GM21381 (cell line): ENCODE measurements at regions not wholly inside any gene's neighbourhood (a gene's known extent, or its start where the extent isn't known, plus 50 kb on each side); places are given as distances from the start of the nearest gene placed in this dataset.

ENCODE experiments used
- ATAC-seq: cut with Tn5 transposase; IDR thresholded peaks from one replicate; pipeline ENCODE4 v1.9.1; 2021; ENCODE audit warnings: mild to moderate bottlenecking, moderate library complexity; ENCODE audit not compliant: unreplicated experiment

DNA sequence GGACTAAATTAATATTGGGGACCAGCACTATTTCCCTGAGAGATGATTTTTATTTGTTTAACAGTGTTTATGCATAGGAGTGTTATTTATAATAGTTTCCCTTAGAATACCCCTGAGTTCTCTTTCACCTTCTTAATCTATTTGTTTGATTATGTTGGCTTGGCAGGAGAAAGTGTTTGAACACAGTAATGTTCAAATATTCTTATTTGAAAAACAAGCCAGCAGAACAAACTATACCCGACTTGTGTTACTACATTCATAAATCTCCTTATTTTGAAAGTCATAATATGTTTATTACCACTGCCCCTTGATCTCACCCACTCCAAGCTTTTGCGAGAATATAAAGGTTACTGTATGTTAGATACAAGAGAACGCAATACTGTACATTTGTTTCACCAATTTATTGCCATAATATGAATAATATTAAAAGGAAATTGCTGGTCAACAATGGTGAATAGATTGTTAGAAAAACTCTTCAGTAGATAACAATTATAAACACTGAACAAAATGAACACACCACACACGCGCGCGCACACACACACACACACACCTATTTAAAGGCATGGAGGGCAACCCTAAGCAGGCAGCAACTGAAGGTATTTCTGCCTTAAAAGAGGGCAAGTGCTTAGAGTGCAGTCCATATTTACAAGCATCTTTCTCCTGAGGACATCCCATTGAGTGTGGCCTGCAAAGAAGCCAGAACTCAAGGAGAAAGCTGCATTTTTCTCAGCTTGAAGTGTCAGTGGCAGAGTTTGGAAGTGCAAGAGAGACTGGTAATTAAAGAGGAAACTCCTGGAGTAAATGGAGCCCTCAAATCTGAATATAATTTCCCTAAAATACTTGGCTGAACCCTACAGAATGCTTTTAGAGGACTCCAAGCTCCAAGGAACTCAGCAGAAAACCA, 279.4 kb upstream of the MAN1A1 start:
- no peak for ATAC-seq

DNA sequence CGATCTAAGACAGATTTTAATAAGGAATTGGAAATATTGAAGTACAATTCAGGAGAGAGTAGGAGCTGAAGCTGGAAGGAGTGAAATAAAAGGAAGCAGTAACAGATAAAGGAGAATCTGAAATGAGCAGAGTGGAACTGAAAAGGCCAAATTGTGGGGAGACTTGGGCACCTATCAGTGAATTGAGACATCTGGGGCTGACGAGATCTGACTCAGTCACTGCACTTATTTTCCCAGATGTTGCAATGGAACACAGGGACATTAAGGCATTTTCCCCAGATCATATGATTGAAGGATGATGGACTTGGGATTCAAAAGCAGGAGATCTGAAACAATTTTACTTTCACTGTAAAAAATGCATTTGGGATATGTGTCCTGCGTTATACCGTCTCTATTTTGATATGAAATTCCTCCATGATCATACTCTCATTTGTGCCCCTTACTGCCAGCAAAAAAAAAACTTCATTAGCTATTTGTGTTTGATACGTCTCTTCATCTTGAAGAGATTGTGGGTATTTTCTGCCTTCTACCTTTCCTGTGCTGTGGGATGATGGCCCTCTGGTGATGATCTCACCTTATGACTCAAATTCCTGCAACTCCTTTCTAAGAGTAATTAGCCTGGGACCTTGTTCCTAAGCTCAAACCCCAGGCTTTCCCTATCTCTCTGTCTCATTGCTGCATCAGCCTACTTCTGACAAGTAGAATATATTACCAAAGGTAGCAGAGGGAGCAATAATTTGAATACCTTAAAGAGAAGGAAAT, 278.5 kb upstream of the MAN1A1 start:
- ATAC-seq = no peak

DNA sequence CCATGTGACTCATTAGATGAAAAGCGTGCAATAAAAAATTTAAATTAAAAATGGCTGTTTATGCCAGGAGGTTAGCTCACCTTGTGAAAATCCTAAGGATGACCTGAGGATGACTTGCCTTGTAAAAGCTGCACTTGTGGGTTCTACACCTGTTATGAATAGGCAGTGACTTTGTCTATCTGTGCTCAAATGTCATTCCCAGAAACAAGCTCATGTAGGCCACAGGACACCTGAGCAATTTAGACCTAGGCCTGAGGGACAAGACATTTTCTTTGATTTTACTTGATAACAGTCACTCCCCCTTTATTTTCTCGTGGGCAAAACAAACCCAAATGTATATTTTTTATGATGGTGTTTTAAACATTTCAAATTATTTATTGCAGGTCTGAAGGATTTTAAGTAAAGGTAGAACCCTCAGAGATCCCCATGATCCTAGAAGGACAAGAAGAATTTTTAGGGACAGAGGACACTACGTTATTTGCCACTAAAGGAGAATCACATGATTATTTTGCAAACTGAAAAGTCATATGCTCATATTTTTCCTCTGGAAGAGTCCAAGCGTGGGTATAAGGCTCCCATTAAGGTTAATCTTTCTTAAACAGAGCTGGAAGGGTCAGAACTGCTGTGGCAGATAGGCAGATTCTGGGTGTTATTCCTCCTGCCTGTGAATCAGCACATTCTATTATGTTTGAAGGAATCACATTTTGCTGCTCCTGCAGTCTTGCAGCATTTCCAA, 277.5 kb upstream of the MAN1A1 start:
- no peak for ATAC-seq

DNA sequence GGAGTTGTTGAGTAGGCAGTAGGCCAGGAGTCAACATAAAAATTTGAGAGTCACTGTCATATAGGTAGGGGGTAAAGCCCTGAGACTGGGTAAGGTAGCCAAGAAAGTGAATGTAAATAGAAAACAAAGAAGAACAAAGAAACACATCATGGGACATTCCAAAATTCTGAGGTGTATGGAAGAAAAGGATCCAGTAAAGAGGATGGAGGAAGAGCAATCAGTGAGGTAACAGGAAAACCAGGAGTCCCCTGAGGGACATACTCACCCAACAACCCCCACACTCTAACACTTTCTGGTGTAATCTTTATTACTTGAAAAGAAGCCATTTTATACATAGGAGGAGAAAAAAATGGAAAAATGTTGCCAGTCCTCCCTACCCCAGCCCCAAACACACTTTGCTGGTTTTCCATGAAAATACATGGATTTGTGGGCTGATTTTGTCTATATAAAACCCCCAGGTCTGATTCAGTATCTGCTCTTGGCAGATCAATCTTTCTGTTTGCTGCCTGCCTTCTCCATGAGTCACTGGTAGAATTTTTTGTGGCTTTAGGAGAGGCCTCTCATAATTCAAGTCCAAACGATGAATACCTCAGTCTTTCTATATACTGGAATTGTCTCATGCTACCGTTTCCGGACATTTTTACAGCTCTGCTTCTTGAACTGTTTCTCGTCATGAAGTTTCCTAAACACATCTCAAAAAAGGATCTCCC, 271.4 kb upstream of the MAN1A1 start:
- no peak for ATAC-seq

DNA sequence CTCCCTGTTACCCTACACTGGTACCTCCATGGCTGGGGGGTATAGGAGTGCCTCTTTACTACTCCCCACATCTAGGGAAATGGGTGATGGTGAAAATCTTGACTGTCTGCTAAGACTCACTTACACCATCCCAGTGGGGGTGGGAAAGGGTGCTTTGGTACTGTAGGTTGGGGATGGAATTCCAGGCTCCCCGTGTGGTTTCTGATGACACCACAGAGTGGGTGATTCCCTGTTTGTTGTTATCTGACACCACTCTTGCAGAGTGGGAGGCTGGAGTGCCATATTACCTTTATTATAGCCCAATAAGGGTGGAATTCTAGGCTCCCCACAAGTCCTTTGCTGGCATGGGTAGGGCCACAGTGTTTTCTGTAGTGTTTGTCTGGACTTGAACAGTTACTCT, 264.6 kb upstream of the MAN1A1 start:
- no peak for ATAC-seq

DNA sequence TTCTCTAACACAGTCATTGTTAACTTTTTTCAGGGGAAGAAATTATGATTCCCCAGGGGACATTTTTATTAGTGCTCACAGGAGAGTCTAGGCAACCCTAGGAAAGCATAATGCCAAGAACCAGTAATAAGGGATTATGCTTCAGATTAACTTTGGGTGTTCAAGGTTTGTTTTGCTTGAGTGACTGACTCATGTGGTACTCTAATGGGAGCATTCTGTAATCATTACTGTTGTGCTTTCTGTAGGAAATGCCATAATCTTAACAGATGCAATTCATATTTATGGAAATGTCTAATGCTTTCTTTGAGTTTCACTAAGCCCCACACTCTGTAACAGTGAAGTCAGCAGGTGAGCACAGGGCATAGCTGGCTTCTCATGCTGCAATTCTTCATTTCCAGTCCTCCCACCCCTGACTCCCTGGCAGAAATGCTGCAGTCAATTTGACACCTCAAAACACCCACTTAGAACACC, 263.4 kb upstream of the MAN1A1 start:
- no peak for ATAC-seq

DNA sequence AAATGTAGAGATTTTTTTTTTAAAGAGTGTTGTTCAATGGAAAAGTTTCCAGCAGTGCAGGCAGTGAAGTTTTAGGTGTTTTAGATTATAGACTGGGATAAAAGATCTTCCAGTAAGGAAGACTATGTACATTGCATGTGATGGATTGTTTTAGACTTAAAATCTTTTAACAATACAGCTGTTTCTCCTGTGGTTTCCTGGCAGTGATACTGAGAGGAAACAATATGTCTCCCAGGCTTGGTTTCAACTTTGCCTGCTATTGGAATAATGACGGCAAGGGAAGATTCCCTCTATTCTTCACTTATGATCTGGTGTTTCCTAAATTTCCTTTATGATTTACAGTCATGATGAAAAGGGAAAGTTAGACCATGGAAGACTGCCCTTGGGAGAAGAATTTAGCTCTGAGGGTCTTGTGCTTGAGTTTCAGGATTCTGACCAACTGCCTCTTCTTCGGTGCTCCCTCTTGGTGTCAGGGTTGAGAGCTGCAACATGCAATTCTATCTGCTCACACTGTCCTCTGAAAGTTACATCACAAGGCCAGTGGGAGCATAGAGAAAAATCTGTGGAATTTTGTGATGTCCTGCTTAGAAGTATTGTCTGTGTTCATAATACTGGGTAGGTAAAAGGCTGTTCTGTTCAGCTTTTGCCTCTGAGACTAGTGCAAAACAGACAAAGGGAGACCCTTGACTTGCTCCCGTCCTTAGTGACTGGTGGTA, 262.8 kb upstream of the MAN1A1 start:
- no peak for ATAC-seq

DNA sequence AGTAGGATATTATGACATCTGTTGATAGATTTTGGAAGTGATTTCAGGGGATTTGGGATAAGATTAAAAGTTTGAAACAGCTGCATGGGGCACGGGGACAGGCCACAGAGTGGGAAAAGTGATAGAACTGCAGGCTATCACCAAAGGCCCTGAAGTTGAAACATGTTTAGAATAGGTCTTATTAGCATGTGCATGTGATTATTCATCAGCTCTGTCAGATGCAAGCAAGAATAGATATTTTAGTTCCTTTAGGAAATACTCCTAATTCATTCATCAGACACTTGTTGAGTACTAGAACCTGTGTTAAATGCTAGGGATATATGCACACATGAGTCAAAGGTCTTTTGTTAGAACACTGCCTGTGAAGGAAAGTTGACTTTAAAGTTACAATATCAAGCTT, 261.2 kb upstream of the MAN1A1 start:
- no peak for ATAC-seq

DNA sequence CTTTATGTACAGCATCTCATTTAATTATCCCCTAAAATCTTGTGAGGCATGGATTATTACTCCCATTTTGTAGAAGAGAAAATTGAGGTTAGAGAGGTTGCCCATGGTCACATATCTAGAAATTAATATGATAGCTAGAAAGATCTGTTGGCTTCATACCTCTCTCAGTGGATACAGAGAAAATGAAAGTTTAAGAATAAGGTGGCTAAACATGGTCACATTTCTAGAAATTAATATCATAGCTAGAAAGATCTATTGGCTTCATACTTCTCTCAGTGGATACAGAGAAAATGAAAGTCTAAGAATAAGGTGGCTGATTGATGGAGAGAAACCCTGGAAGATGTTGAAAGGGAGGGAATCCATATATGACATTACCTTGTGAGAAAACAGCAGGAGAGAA, 260.7 kb upstream of the MAN1A1 start:
- ATAC-seq = no peak

DNA sequence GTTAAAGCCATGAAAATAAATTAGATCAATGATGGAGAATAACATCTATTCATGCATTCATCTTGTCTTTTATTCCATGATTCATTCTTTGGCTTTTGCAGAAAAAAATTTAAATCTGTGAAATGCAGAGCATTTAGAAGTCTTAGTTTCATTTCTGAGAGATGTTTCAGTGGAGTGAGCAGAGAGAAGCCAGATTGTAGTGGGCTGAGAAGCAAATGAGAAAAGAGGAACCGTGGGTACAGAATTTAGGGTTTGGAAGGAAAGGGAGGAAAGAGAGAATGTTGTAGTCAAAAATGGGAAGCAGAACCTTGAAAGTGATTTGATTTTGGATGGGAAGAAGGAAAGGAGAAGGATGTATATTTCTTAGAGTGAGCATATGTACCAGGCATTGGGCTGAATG, 260.3 kb upstream of the MAN1A1 start:
- ATAC-seq = no peak

DNA sequence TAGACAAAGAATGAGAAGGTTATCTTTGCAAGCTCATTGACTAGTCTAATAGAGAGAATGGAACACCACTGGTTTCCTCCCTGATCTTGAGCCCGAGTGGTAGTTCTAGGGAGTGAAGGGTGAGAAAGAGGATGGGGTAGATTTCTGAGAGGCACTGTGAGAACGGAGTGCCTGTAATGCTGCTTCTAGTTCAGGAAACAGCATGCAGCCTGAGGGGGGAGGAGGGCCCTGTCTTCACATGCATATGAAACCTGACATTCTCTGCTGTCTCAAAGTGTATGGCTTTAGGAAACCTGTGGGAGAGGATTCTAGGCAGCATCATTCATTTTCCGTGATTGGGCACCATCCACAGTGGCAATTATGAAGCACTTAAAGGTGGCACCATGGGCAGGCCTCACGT, 259.4 kb upstream of the MAN1A1 start:
- no peak for ATAC-seq

DNA sequence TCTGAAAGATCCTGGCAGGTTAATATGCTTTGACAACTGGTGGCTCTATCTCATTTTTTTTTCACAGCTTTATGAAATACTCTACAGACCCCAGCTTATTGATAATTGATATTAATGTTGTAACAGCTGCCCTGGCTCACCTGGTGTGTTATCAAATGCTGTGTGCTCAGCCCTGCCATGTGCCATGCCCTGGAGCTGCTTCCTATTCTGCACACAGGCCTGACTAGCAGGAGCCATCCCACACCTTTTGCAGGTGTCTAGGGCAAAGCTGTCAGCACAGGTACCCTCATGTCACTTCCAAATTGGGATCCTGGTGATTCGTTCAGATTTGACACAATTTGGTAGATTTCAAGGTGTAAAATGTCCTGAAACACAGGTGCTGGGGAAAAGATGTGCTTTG, 254.6 kb upstream of the MAN1A1 start:
- no peak for ATAC-seq

DNA sequence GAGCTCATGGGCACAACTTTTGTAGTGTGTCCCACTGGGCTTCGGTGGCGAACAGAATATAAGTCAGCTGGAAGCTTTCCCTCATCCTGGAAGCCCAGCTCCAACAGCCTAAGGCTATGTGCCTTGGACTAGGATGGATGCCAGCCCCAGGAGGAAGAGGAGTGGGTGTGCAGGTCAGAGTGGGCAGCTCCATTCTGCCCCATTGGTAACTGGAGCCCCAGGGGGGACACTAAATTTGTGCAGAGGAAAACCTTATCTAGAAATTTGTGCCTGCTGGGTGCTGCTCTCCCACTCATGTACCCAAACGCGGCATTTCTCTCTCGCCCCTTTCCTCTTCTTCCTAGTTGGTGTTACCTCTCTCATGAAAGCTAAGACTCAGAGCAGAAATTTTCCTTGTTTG, 253.9 kb upstream of the MAN1A1 start:
- ATAC-seq = no peak

DNA sequence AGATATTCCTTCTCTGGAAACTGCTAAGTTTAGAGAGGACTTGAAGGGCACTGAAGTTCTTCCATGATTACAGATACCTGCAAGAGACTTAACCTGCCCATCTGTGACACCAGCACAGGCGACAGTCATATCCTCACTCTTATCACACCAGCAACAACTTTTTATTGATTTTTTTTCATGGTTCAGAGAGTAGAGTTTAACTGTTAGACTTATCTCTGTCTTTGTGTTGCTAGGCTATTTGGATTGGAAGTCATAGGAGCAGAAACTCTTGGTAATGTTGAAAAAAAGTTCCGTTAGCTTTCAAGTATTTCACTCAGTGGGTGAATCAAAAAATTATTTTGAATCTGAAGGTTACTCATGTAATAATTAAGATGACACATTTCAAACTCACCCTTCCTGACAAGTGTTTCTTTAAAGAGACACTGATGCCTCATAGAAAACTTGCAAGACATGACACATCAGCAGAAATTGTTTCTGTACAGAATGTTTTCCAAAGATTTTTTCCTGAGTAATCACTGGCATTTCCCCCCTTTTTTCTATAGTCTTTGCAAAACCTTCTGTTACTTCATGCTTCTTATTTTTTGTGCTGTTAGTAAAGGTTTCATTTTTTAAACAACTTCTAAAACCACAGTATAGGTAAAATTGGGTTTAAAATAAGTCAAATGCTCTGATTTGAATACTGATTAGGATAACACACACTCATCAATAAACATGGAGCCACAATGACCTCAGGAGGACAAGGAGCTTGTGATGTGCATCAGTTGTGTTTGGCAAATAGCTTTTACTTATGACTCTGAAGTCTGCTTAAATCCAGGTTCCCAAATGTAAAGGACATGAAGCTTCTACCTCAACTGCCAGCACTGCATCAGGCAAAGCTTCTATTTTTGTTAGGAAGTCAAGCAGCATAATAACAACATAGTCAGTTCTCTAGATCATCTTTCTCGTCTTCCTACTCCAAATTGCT, 252.9 kb upstream of the MAN1A1 start:
- ATAC-seq = no peak

DNA sequence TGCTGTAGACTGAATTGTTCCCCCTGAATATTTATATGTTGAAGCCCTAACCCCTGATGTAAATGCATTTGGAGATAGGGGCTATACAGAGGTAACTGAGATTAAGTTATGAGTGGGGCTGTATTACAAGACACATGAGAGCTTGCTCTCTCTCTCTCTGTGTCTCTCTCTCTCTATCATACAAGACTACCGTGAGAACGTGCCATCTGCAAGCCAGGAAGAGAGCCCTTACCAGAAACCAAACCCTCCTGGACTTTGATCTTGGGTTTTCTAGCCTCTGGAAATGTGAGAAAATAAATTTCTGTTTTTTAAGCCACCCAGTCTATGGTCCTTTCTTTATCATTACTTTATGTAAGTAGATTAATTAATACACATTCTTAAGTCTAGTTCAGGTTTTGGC, 249.3 kb upstream of the MAN1A1 start:
- no peak for ATAC-seq

DNA sequence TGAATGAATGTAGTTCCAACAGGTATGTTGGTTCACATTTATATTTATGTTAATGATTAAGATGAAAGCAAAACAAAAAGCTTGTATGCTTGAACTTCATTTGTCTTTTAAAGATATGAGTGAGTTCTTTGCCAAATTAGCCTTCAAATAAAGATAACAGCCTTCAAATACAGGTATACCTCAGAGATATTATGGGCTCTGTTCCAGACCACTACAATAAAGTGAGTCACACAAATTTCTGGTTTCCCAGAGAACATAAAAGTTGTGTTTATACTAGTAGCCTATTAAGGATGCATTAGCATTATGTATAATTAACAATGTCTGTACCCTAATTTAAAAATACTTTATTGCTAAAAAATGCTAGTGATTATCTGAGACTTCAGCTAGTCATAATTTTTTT, 245.3 kb upstream of the MAN1A1 start:
- ATAC-seq = no peak

DNA sequence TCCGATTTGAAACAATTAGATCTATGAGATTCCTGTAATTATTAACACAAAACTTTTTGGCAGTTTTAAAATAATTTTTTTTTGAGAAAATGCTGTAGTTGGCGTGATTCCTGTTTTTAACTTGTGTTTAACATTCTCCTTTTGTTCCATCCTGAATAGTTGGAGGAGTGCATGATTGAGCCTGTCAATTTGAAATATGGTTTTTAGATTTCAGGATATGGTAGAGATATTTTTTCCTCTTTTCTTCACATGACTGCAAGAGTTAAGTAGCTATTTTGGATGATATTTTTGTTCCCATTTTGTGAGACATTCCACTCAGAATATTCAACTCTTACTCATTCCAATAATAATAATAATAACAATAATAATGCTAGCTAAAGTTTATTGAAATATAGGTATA, 241.7 kb upstream of the MAN1A1 start:
- no peak for ATAC-seq

DNA sequence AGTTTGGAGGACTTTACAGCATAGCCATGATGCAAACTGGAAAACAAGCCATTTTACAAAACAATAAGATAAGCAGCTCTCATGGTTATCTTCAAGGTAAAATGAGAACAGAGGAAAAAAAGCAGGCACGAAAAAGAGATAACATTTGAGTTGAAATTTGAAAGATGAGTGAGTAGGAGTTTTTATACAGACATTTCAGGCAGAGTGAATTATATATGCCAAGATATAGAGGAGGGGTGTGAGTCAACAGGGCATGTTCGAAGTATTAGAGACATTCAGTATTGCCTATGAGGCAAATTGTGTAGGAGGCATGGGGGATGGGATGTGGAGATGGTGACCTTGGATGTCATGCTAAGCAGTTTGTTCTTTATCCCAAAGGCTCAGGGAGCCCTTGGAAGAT, 240.5 kb upstream of the MAN1A1 start:
- ATAC-seq = no peak

DNA sequence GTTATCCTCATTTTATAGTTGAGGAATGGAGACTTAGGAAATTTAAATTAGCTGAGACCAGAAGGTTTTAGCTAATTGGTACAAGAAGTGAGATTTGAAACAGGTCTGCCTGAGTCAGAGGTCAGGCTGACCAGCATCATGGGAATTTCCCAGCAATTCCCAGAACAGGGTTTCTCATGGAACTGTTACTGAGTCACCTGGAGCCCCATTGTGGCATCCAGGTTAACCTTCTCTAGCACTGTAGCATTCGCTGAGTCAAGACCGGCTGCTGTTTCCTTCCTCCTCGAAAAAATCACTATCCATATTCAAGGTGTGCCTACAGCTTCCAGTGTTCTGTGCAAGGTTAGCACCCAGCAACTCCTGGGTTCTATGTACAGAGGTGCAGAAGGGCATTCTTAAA, 238.0 kb upstream of the MAN1A1 start:
- no peak for ATAC-seq
